ENCODE measurements at regions not wholly inside any gene's neighbourhood (a gene's known extent, or its start where the extent isn't known, plus 50 kb on each side); places are given as distances from the start of the nearest gene placed in this dataset.
A peak's percentile ranks its signal among the peaks of the same experiment; 100 is the strongest.
"Not testable (repeated sequence)": the region's sequence is repeated elsewhere in the genome, so short reads cannot be mapped to it uniquely, and the experiment has no call there.

- not testable (repeated sequence) for ATAC-seq; DNase-seq (ENCODE audit: low spot score)
Observed at GRCh38 chr2:131668794-131669540, 141.3 kb downstream of the CCDC74A start.

GRCh38 chr2:131671841-131672470 is 144.3 kb downstream of the CCDC74A start:
- not testable (repeated sequence) for DNase-seq (ENCODE audit: low spot score); ATAC-seq

- DNase-seq (ENCODE audit: low spot score) (peak; percentile 68), ATAC-seq (peak; percentile 98)
Observed at GRCh38 chr2:131672471-131673399, 145.0 kb downstream of the CCDC74A start.

- DNase-seq (ENCODE audit: low spot score) (peak; percentile 80), ATAC-seq (peak; percentile 95)
Observed at GRCh38 chr2:131673400-131674173, 145.9 kb downstream of the CCDC74A start.

- no peak for ATAC-seq
- no peak for DNase-seq (ENCODE audit: low spot score)
Observed at GRCh38 chr2:131674174-131674507, 146.5 kb downstream of the CCDC74A start.

GRCh38 chr2:131681611-131682121 is 154.0 kb downstream of the CCDC74A start:
- peak; percentile 22 for ATAC-seq
- DNase-seq (ENCODE audit: low spot score) = not testable (repeated sequence)

GRCh38 chr2:131682122-131682944 is 154.6 kb downstream of the CCDC74A start:
- DNase-seq (ENCODE audit: low spot score) (peak; percentile 80), ATAC-seq (peak; percentile 98)

GRCh38 chr2:131682945-131683330 is 155.2 kb downstream of the CCDC74A start:
- ATAC-seq = peak; percentile 54
- DNase-seq (ENCODE audit: low spot score) = not testable (repeated sequence)

- not testable (repeated sequence) for ATAC-seq; DNase-seq (ENCODE audit: low spot score)
Observed at GRCh38 chr2:131684631-131685316, 157.1 kb downstream of the CCDC74A start.

GRCh38 chr2:131686164-131686893 is 158.6 kb downstream of the CCDC74A start:
- not testable (repeated sequence) for ATAC-seq; DNase-seq (ENCODE audit: low spot score)

GRCh38 chr2:131686894-131687238 is 159.2 kb downstream of the CCDC74A start:
- DNase-seq (ENCODE audit: low spot score); ATAC-seq: not testable (repeated sequence)

- not testable (repeated sequence) for DNase-seq (ENCODE audit: low spot score); ATAC-seq
Observed at GRCh38 chr2:131689066-131689465, 161.4 kb downstream of the CCDC74A start.

GRCh38 chr2:131711268-131711667 is 183.6 kb downstream of the CCDC74A start:
- DNase-seq (ENCODE audit: low spot score); ATAC-seq: not testable (repeated sequence)

- not testable (repeated sequence) for DNase-seq (ENCODE audit: low spot score); ATAC-seq
Observed at GRCh38 chr2:131717907-131718306, 190.2 kb downstream of the CCDC74A start.

- not testable (repeated sequence) for ATAC-seq; DNase-seq (ENCODE audit: low spot score)
Observed at GRCh38 chr2:131721163-131721562, 193.5 kb downstream of the CCDC74A start.

GRCh38 chr2:131722256-131722655 is 194.6 kb downstream of the CCDC74A start:
- ATAC-seq; DNase-seq (ENCODE audit: low spot score): not testable (repeated sequence)

GRCh38 chr2:131724019-131724418 is 196.3 kb downstream of the CCDC74A start:
- DNase-seq (ENCODE audit: low spot score) = peak; percentile 48
- peak; percentile 67 for ATAC-seq

GRCh38 chr2:131728451-131728850 is 200.8 kb downstream of the CCDC74A start:
- ATAC-seq; DNase-seq (ENCODE audit: low spot score): not testable (repeated sequence)
